H1 (cell line): ENCODE measurements at regions not wholly inside any gene's neighbourhood (a gene's known extent, or its start where the extent isn't known, plus 50 kb on each side); places are given as distances from the start of the nearest gene placed in this dataset.

Source experiments
- CTCF ChIA-PET: fragments of 300-600 bp; sonication (Branson Sonifier 250); formaldehyde crosslinking; loops from one replicate; lab custom pipeline; 2021; ENCODE audit not compliant: partially characterized antibody; lab: Charles Lee
- POLR2A ChIA-PET: fragments of 300-600 bp; sonication (Branson Sonifier 250); formaldehyde crosslinking; loops from one replicate; lab custom pipeline; 2021; ENCODE audit warnings: inconsistent platforms; ENCODE audit not compliant: partially characterized antibody; lab: Charles Lee
- DNase-seq, 2 experiments: peaks; one replicate each; pipeline versions ENCODE4 v3.0.0 to v3.0.0-alpha.2; 2010 to 2022; ENCODE audit warnings: low spot score in 2 of 2, low read depth in 1 of 2, mixed read lengths in 1 of 2
- FAIRE-seq: peaks from 2 replicates; lab custom pipeline; 2011; peaks lifted over from hg19 to GRCh38; lab: Jason Lieb, UNC
- H2AFZ ChIP-seq: 2 replicates; pipeline ENCODE4 v1.8.1; 2012; ENCODE audit warnings: low read length, inconsistent platforms
- H2AK5ac ChIP-seq: 2 replicates; pipeline ENCODE4 v1.6.1; 2013; ENCODE audit warnings: low read depth, low read length
- H2BK120ac ChIP-seq: replicated peaks from 2 replicates; pipeline ENCODE3; 2013; ENCODE audit warnings: low read depth, low read length, inconsistent platforms
- H2BK12ac ChIP-seq: 2 replicates; pipeline ENCODE4 v1.6.1; 2013; ENCODE audit warnings: low read depth, low read length
- H2BK15ac ChIP-seq: 2 replicates; pipeline ENCODE4 v1.6.1; 2013; ENCODE audit warnings: low read length
- H2BK20ac ChIP-seq: 2 replicates; pipeline ENCODE4 v1.6.1; 2013; ENCODE audit warnings: low read length
- H2BK5ac ChIP-seq: 2 replicates; pipeline ENCODE4 v1.6.1; 2013; ENCODE audit warnings: low read depth, low read length
- H3K14ac ChIP-seq: 2 replicates; pipeline ENCODE4 v1.6.1; 2013; ENCODE audit warnings: inconsistent platforms; ENCODE audit not compliant: insufficient read length
- H3K18ac ChIP-seq: 2 replicates; pipeline ENCODE4 v1.6.1; 2013; ENCODE audit warnings: low read length; ENCODE audit errors: extremely low read depth
- H3K23ac ChIP-seq: 2 replicates; pipeline ENCODE4 v1.6.1; 2013; ENCODE audit warnings: inconsistent platforms; ENCODE audit not compliant: insufficient read length
- H3K23me2 ChIP-seq: 2 replicates; pipeline ENCODE4 v1.6.1; 2013; ENCODE audit warnings: low read depth, low read length
- H3K27ac ChIP-seq: 2 replicates; pipeline ENCODE4 v1.6.1; 2011; ENCODE audit warnings: low read depth, low read length, inconsistent platforms
- H3K27me3 ChIP-seq, 4 experiments: replicated peaks in 1 of 4; 1 replicate in 1 of 4; 2 replicates in 3 of 4; pipeline versions ENCODE4 v1.6.1 to v1.8.1; 2011 to 2013; ENCODE audit warnings: low read length in 3 of 4, mild to moderate bottlenecking in 3 of 4, inconsistent platforms in 2 of 4, mixed read lengths in 2 of 4, moderate library complexity in 1 of 4; ENCODE audit not compliant: control insufficient read depth in 3 of 4, insufficient read depth in 3 of 4; ENCODE audit errors: extremely low read depth in 1 of 4
- H3K36me3 ChIP-seq, 4 experiments: 2 replicates each; pipeline versions ENCODE4 v1.6.1 to v1.8.1; 2011 to 2013; ENCODE audit warnings: mild to moderate bottlenecking in 4 of 4, low read length in 3 of 4, moderate library complexity in 2 of 4, control low read depth in 1 of 4, inconsistent platforms in 1 of 4; ENCODE audit not compliant: insufficient read depth in 4 of 4, control insufficient read depth in 2 of 4
- H3K4ac ChIP-seq: replicated peaks from 2 replicates; pipeline ENCODE3; 2013; ENCODE audit warnings: low read length, low read depth, mixed read lengths, inconsistent platforms; ENCODE audit not compliant: insufficient read length
- H3K4me1 ChIP-seq, 4 experiments: replicated peaks in 1 of 4; 1 replicate in 1 of 4; 2 replicates in 3 of 4; pipeline versions ENCODE4 v1.6.1 to v1.8.1; 2011 to 2013; ENCODE audit warnings: low read length in 3 of 4, inconsistent platforms in 2 of 4, mixed read lengths in 1 of 4; ENCODE audit not compliant: insufficient read depth in 4 of 4, control insufficient read depth in 3 of 4
- H3K4me2 ChIP-seq, 2 experiments: 2 replicates each; pipeline versions ENCODE4 v1.6.1 to v1.8.1; 2011 to 2013; ENCODE audit warnings: low read depth in 2 of 2, low read length in 2 of 2, control low read depth in 1 of 2, inconsistent platforms in 1 of 2, mild to moderate bottlenecking in 1 of 2; ENCODE audit not compliant: insufficient read depth in 1 of 2
- H3K4me3 ChIP-seq, 4 experiments: fragments of 200-600, 300-600 bp in 1 of 4; sonication (generic), shearing (Covaris generic), sonication (Bioruptor Twin) in 1 of 4; 2 replicates each; pipeline versions ENCODE4 v1.5.1 to v1.8.1; 2011 to 2016; ENCODE audit warnings: low read length in 4 of 4, low read depth in 3 of 4, control low read depth in 2 of 4, inconsistent platforms in 2 of 4, mild to moderate bottlenecking in 2 of 4, mixed read lengths in 1 of 4, moderate library complexity in 1 of 4; ENCODE audit not compliant: insufficient read depth in 2 of 4; ENCODE audit errors: extremely low read depth in 1 of 4
- H3K56ac ChIP-seq: replicated peaks from 2 replicates; pipeline ENCODE3; 2013; ENCODE audit warnings: low read depth, mild to moderate bottlenecking, mixed read lengths, low read length, inconsistent platforms; ENCODE audit not compliant: insufficient read length
- H3K79me1 ChIP-seq: 2 replicates; pipeline ENCODE4 v1.6.1; 2013; ENCODE audit warnings: low read depth, low read length, control low read depth
- H3K79me2 ChIP-seq, 2 experiments: 2 replicates each; pipeline versions ENCODE4 v1.6.1 to v1.8.1; 2012 to 2013; ENCODE audit warnings: low read length in 2 of 2, mild to moderate bottlenecking in 2 of 2, inconsistent platforms in 1 of 2; ENCODE audit not compliant: insufficient read depth in 2 of 2, control insufficient read depth in 1 of 2
- H3K9ac ChIP-seq, 4 experiments: replicated peaks in 1 of 4; 1 replicate in 1 of 4; 2 replicates in 3 of 4; pipeline versions ENCODE4 v1.6.1 to v1.8.1; 2011 to 2013; ENCODE audit warnings: low read depth in 3 of 4, low read length in 3 of 4, control low read depth in 2 of 4, mild to moderate bottlenecking in 2 of 4, moderate library complexity in 2 of 4, inconsistent platforms in 1 of 4; ENCODE audit errors: extremely low read depth in 1 of 4
- H3K9me3 ChIP-seq, 2 experiments: 2 replicates each; pipeline versions ENCODE4 v1.6.1 to v1.8.1; 2012 to 2013; ENCODE audit warnings: mild to moderate bottlenecking in 2 of 2, moderate library complexity in 2 of 2, control low read depth in 1 of 2, inconsistent platforms in 1 of 2, low read depth in 1 of 2, low read length in 1 of 2, mixed read lengths in 1 of 2; ENCODE audit not compliant: insufficient read depth in 2 of 2
- H4K20me1 ChIP-seq, 2 experiments: replicated peaks in 1 of 2; 2 replicates each; pipeline versions ENCODE3 to v1.8.1; 2011 to 2013; ENCODE audit warnings: inconsistent platforms in 2 of 2, low read length in 2 of 2, mild to moderate bottlenecking in 1 of 2; ENCODE audit not compliant: insufficient read depth in 2 of 2, control insufficient read depth in 1 of 2
- H4K5ac ChIP-seq: 2 replicates; pipeline ENCODE4 v1.6.1; 2013; ENCODE audit warnings: low read length, low read depth, mixed read lengths, inconsistent platforms; ENCODE audit not compliant: insufficient read length
- H4K8ac ChIP-seq: 2 replicates; pipeline ENCODE4 v1.8.0; 2013; ENCODE audit warnings: mild to moderate bottlenecking, moderate library complexity, low read length, inconsistent platforms; ENCODE audit not compliant: insufficient read depth; ENCODE audit errors: extremely low read depth
- H4K91ac ChIP-seq: replicated peaks from 2 replicates; pipeline ENCODE3; 2013; ENCODE audit warnings: low read length, mixed read lengths, inconsistent platforms; ENCODE audit not compliant: insufficient read length
- JUND ChIP-seq: IDR thresholded peaks from 2 replicates; pipeline ENCODE4 v1.6.1; 2011; ENCODE audit warnings: mild to moderate bottlenecking, improper control_type of control experiment, low read length
- RXRA ChIP-seq: IDR thresholded peaks from 2 replicates; pipeline ENCODE4 v1.6.1; 2011; ENCODE audit warnings: low read depth, mild to moderate bottlenecking, low read length, moderate library complexity; ENCODE audit not compliant: insufficient read depth
- SIX5 ChIP-seq: IDR thresholded peaks from 2 replicates; pipeline ENCODE4 v1.6.1; 2011; ENCODE audit warnings: mild to moderate bottlenecking, low read depth, low read length
- WGBS, 2 experiments: shearing (Covaris generic) in 1 of 2; methylation state at CpG; one replicate each; pipeline versions ENCODE4 v1.1.6 to v1.1.7; 2013 to 2015; ENCODE audit warnings: low lambda C conversion rate in 2 of 2, mixed read lengths in 2 of 2, inconsistent platforms in 1 of 2, low coverage in 1 of 2, missing lambda C conversion rate in 1 of 2; ENCODE audit not compliant: insufficient replicate concordance in 2 of 2, insufficient coverage in 1 of 2, insufficient read length in 1 of 2; ENCODE audit errors: extremely low coverage in 1 of 2, missing lambda C conversion rate in 1 of 2; 5-methylcytosine and 5-hydroxymethylcytosine counted together

DNA sequence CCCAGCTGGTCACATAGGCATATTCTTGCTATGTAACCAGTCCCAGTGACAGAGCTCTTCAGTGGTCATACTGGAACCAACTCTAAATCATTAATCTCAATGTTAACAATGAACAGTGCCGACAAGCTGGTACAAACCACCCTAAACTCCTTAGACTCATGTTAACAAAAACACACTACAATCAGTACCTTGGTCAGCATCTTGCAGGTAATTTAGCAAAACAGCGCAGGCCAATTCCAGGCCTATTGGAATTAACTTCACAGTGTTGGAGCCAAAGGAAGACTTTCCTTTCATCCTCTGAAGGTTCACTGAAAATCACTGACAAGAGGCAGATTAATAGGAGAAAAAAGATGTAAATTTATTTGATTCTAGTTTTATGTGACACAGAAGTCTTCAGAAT, 396.4 kb downstream of the PIK3C3 start:
- H3K27me3 ChIP-seq, result no peaks in the 10 kb centered on the region
- DNase-seq (no peak), FAIRE-seq (no peak)
- H4K8ac ChIP-seq, result no peak overlapping the region
- H3K56ac ChIP-seq, result no peak overlapping the region
- H3K79me2 ChIP-seq, result no peaks in the 10 kb centered on the region
- no peak overlapping the region for H3K4ac ChIP-seq
- H4K5ac ChIP-seq, result no peak overlapping the region
- ChIA-PET CTCF (no interaction called here), POLR2A (no interaction called here)
- no peak overlapping the region for H3K14ac ChIP-seq
- WGBS, 2 experiments, result 71% methylated on average over 2 of the region's 2 CpGs; no CpG with 5 or more reads in 1 of the 2 experiments
- no peak overlapping the region for H2BK15ac ChIP-seq
- no peak overlapping the region for H3K4me3 ChIP-seq
- H4K91ac ChIP-seq, result no peak overlapping the region
- H3K27ac ChIP-seq, result no peak overlapping the region
- H3K36me3 ChIP-seq, result no peaks in the 10 kb centered on the region
- no peak overlapping the region for H2BK20ac ChIP-seq
- H3K4me1 ChIP-seq, result no peaks in the 10 kb centered on the region
- H2BK120ac ChIP-seq, result no peak overlapping the region
- no peak overlapping the region for H2BK5ac ChIP-seq
- no peak overlapping the region for H2BK12ac ChIP-seq
- no peak overlapping the region for H3K9ac ChIP-seq
- no peak overlapping the region for H3K23ac ChIP-seq
- H3K18ac ChIP-seq, result no peak overlapping the region
- H3K9me3 ChIP-seq, result no peaks in the 10 kb centered on the region
- H2AK5ac ChIP-seq, result no peak overlapping the region
- H3K79me1 ChIP-seq, result no peaks in the 10 kb centered on the region
- H4K20me1 ChIP-seq, result no peaks in the 10 kb centered on the region
- no peaks in the 10 kb centered on the region for H3K23me2 ChIP-seq
- H3K4me2 ChIP-seq, result no peak overlapping the region
- no peak overlapping the region for H2AFZ ChIP-seq
- TF ChIP-seq JUND (no peak), SIX5 (no peak), RXRA (no peak)
